Esophagus squamous epithelium (tissue), 5 donors: ENCODE measurements at regions not wholly inside any gene's neighbourhood (a gene's known extent, or its start where the extent isn't known, plus 50 kb on each side); places are given as distances from the start of the nearest gene placed in this dataset.
A peak's percentile ranks its signal among the peaks of the same experiment; 100 is the strongest.

ENCODE experiments used
- DNase-seq: peaks from one replicate; lab custom pipeline; 2025; lab: John Stamatoyannopoulos, UW
- H3K27ac ChIP-seq, 4 donors: fragments of 200-600 bp; sonication (generic); one replicate each; pipeline ENCODE4 v1.5.1; 2016 to 2019; ENCODE audit warnings: mild to moderate bottlenecking in 1 of 4
- H3K27me3 ChIP-seq, 4 donors: fragments of 200-600 bp; sonication (generic); 1 replicate in 3 of 4; 2 replicates in 1 of 4; pipeline versions ENCODE4 v1.5.1 to v1.6.0; 2017 to 2021; ENCODE audit warnings: antibody characterized with exemption in 1 of 4
- H3K36me3 ChIP-seq, 3 donors: fragments of 200-600 bp; sonication (generic); one replicate each; pipeline ENCODE4 v1.5.1; 2016 to 2019
- H3K4me1 ChIP-seq, 3 donors: fragments of 200-600 bp; sonication (generic); one replicate each; pipeline ENCODE4 v1.5.1; 2017 to 2019
- H3K4me3 ChIP-seq, 4 donors: fragments of 200-600 bp; sonication (generic); 1 replicate in 3 of 4; 2 replicates in 1 of 4; pipeline ENCODE4 v1.5.1; 2016 to 2019; ENCODE audit warnings: mild to moderate bottlenecking in 2 of 4, moderate library complexity in 1 of 4
- H3K9me3 ChIP-seq, 3 donors: fragments of 200-600 bp; sonication (generic); one replicate each; pipeline ENCODE4 v1.5.1; 2016 to 2019
- POLR2A ChIP-seq, 4 donors: fragments of 450-650 bp; IDR thresholded peaks; one replicate each; pipeline ENCODE4 v1.6.1; 2017; ENCODE audit warnings: antibody characterized with exemption in 4 of 4, mild to moderate bottlenecking in 4 of 4, moderate library complexity in 3 of 4
- WGBS, 2 donors: methylation state at CpG; one replicate each; pipeline ENCODE4 v1.1.5; 2018; 5-methylcytosine and 5-hydroxymethylcytosine counted together
- intact Hi-C: fragments of 100-400 bp; cut with DNase I; formaldehyde crosslinking; loops from one replicate; pipeline ENCODE4 v1.15.0; 2022
- TF ChIP-seq, protein P1 (sequence below), 6 experiments: fragments of 450-650 bp in 4 of 6; fragments of 200-600 bp in 2 of 6; sonication (generic) in 2 of 6; IDR thresholded peaks; one replicate each; pipeline ENCODE4 v1.5.1; 2016 to 2019; ENCODE audit warnings: antibody characterized with exemption in 6 of 6, mild to moderate bottlenecking in 4 of 6, moderate library complexity in 4 of 6
- donor health status: DM: yes; HTN: yes; CAD: no.

DNA sequence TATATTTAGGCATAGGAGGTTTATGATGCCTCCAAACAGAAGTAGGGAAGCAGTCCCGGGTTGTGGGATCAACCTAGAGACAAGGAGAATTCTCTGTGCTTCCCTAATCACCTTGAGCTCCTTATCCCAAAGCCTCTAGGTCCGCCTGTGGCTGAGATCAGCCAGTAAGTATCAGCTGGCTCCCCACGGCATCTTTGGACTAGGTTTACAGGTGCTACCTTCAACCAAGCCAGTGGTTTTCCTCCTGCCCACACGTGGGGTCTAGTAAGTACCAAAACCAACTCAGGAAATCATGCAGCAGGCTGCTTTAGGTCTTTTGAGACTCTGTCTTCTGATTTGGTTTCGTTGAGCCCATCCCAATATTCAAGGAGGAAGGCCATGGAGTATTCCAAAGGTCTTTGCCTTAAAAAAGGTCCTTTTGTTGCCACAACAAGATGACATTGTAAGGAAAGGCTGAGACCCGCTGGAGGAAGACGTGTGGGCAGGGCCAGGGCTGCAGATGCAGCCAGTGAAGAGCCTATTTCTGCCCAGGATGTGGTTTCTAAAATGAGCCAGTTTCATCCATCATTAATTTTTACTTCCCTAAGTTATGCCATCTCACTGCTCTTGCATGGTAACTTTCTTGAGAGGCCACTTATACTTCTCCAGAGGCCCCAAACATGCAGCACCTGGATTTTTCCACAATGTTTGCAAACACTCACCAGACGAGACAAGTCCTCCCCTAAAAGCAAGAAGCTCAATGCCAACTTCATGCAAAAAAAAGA lies 248.7 kb downstream of the RNF152 start:
- no peak for TF ChIP-seq POLR2A (IDR thresholded peaks at IDR 0.05)
- TF ChIP-seq, protein P1, sequence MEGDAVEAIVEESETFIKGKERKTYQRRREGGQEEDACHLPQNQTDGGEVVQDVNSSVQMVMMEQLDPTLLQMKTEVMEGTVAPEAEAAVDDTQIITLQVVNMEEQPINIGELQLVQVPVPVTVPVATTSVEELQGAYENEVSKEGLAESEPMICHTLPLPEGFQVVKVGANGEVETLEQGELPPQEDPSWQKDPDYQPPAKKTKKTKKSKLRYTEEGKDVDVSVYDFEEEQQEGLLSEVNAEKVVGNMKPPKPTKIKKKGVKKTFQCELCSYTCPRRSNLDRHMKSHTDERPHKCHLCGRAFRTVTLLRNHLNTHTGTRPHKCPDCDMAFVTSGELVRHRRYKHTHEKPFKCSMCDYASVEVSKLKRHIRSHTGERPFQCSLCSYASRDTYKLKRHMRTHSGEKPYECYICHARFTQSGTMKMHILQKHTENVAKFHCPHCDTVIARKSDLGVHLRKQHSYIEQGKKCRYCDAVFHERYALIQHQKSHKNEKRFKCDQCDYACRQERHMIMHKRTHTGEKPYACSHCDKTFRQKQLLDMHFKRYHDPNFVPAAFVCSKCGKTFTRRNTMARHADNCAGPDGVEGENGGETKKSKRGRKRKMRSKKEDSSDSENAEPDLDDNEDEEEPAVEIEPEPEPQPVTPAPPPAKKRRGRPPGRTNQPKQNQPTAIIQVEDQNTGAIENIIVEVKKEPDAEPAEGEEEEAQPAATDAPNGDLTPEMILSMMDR (IDR thresholded peaks at IDR 0.05) = no peak
- no peak overlapping the region for H3K4me3 ChIP-seq
- WGBS, 2 donors = 54 to 70% methylated on average over 5 to 8 of the region's 8 CpGs
- no peak for DNase-seq
- H3K27me3 ChIP-seq = no peaks in the 10 kb centered on the region
- intact Hi-C loops = no loop called here
- peaks cover 0 to 6% (median 0%) of the 10 kb centered on the region in 3 donors for H3K4me1 ChIP-seq
- no peaks in the 10 kb centered on the region for H3K9me3 ChIP-seq
- H3K27ac ChIP-seq = no peak overlapping the region
- no peaks in the 10 kb centered on the region for H3K36me3 ChIP-seq

- H3K4me3 ChIP-seq = no peak overlapping the region
- no peaks in the 10 kb centered on the region for H3K36me3 ChIP-seq
- H3K27me3 ChIP-seq = no peaks in the 10 kb centered on the region
- 80 to 83% methylated on average over 2 of the region's 2 CpGs for WGBS, 2 donors
- no peak for DNase-seq
- no peak for TF ChIP-seq POLR2A (IDR thresholded peaks at IDR 0.05)
- TF ChIP-seq, protein P1 (IDR thresholded peaks at IDR 0.05) = no peak
- intact Hi-C loops = no loop called here
- no peak overlapping the region for H3K27ac ChIP-seq
- no peaks in the 10 kb centered on the region for H3K9me3 ChIP-seq
- H3K4me1 ChIP-seq = peaks cover 7 to 44% (median 23%) of the 10 kb centered on the region in 3 donors
Observed at GRCh38 chr18:61639886-61640285, 252.9 kb downstream of the RNF152 start.

DNA sequence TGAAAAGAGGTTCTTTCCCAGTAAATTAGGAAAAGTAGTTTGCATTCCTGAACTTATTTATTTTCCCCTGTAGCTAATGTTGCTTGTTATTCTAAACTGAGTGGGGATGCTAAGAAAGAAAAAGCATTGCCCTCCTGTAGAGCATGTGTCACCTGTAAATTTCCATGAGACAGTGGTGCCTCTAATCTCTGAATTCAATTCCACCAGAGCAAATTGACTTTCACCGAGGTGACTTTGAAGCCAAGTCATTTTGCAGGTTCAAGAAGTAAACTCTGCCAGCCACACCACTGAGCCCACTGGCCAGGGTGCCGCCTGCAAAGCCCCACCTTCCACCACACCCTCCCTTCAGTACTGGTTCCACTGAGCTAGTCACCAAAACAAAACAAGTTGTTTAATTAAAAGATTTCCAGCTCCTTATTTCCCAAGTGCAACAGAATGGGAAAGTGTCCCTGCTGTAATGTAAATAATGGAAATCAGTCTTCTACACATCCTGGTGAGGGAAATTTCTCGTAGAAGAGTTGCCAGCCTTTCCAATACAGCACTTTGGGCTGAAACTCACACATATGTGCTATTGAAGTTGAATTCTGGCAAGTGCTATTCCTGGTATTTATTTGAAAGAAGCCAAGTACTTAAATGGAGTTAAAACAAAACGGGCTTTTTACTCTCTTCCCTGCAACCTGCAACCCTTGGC lies 254.8 kb downstream of the RNF152 start:
- Histone ChIP-seq H3K27ac (peak overlapping the region in 3 of 4 donors; percentile 36 to 84 (median 82)), H3K27me3 (no peaks in the 10 kb centered on the region), H3K4me1 (peaks cover 7 to 39% (median 23%) of the 10 kb centered on the region in 3 donors), H3K4me3 (no peak overlapping the region), H3K9me3 (no peaks in the 10 kb centered on the region), H3K36me3 (no peaks in the 10 kb centered on the region)
- intact Hi-C loops = no loop called here
- 40 to 41% methylated on average over 4 of the region's 4 CpGs for WGBS, 2 donors
- DNase-seq = no peak
- TF ChIP-seq POLR2A (IDR thresholded peaks at IDR 0.05) = no peak
- TF ChIP-seq, protein P1 (IDR thresholded peaks at IDR 0.05) = no peak

DNA sequence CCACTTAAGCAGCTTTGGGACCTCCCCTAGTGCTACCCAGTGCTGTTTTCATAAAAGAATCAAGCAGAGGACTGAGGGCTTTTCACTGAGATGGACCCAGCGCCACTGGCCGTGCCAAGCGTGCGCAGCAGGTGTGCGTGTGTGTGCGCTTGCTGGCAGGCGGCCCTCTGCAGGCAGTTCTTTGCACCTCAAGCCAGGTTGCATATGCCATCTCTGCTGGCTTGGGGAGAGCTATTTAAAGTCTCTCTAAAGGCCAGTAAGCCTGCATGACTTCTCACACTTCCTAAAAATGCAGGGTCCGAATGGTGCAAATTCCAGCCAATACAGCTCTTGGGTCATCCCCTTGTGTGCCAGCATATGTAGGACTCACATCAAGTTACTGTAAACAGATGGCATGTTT lies 255.5 kb downstream of the RNF152 start:
- H3K27ac ChIP-seq = peak overlapping the region in 3 of 4 donors; percentile 11 to 84 (median 82)
- WGBS, 2 donors = 93 to 97% methylated on average over 8 of the region's 8 CpGs

More for the DNA sequence above, 255.5 kb downstream of the RNF152 start:
- no peak for TF ChIP-seq POLR2A (IDR thresholded peaks at IDR 0.05)
- TF ChIP-seq, protein P1 (IDR thresholded peaks at IDR 0.05) = no peak
- Histone ChIP-seq H3K9me3 (no peaks in the 10 kb centered on the region), H3K4me3 (no peak overlapping the region), H3K4me1 (peaks cover 7 to 38% (median 23%) of the 10 kb centered on the region in 3 donors), H3K36me3 (no peaks in the 10 kb centered on the region), H3K27me3 (no peaks in the 10 kb centered on the region)
- no peak for DNase-seq
- intact Hi-C loops = no loop called here
